MM.1S (cell line): ENCODE measurements at regions not wholly inside any gene's neighbourhood (a gene's known extent, or its start where the extent isn't known, plus 50 kb on each side); places are given as distances from the start of the nearest gene placed in this dataset.

Experiments used
- CTCF ChIP-seq: fragments of 300-600 bp; sonication (generic); IDR thresholded peaks from 2 replicates; pipeline ENCODE4 v1.5.1; 2016; ENCODE audit warnings: antibody characterized with exemption, low read length, mixed read lengths
- EZH2 ChIP-seq: fragments of 300-600 bp; sonication (generic); optimal IDR thresholded peaks from 2 replicates; pipeline ENCODE3; 2017; ENCODE audit warnings: low read depth, mild to moderate bottlenecking, antibody characterized with exemption, low read length, mixed read lengths
- EZH2phosphoT487 ChIP-seq: fragments of 300-600 bp; sonication (generic); IDR thresholded peaks from 2 replicates; pipeline ENCODE4 v1.6.1; 2018; ENCODE audit warnings: antibody characterized with exemption, low read length

- no peak for TF ChIP-seq EZH2
- TF ChIP-seq CTCF = no peak
- TF ChIP-seq EZH2phosphoT487 = no peak
Observed at GRCh38 chr16:54373534-54374520, 87.2 kb upstream of the IRX3 start.
